ENCODE measurements at regions not wholly inside any gene's neighbourhood (a gene's known extent, or its start where the extent isn't known, plus 50 kb on each side); places are given as distances from the start of the nearest gene placed in this dataset.
A peak's percentile ranks its signal among the peaks of the same experiment; 100 is the strongest.

DNA sequence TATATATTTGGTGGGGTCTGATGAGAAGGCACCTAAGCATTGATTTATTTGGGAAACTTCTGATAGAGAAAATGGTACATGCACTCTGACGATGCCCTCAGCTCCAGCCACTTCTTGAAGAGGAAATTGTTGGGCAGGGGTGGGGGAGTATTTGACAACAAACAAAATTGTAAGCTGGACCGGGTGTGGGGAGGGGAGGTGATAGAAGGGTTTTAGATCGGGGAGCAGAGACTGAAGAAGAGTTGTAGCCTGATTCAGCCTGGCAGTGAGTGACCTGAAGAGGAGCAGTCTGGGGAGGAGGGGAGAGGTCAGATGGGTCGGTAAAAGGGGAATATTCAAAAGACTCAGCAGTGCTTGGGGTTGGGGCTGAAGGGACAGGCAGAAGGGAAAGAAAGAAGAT, 2284.7 kb downstream of the TP53TG3F start:
- no peak for DNase-seq (ENCODE audit: low read depth)
- no peak overlapping the region for H3K4me3 ChIP-seq (ENCODE audit: low read length)
- TF ChIP-seq, protein P1, sequence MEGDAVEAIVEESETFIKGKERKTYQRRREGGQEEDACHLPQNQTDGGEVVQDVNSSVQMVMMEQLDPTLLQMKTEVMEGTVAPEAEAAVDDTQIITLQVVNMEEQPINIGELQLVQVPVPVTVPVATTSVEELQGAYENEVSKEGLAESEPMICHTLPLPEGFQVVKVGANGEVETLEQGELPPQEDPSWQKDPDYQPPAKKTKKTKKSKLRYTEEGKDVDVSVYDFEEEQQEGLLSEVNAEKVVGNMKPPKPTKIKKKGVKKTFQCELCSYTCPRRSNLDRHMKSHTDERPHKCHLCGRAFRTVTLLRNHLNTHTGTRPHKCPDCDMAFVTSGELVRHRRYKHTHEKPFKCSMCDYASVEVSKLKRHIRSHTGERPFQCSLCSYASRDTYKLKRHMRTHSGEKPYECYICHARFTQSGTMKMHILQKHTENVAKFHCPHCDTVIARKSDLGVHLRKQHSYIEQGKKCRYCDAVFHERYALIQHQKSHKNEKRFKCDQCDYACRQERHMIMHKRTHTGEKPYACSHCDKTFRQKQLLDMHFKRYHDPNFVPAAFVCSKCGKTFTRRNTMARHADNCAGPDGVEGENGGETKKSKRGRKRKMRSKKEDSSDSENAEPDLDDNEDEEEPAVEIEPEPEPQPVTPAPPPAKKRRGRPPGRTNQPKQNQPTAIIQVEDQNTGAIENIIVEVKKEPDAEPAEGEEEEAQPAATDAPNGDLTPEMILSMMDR (IDR thresholded peaks at IDR 0.05; ENCODE audit: insufficient read depth, low read depth, low read length, missing control alignments), result no peak

DNA sequence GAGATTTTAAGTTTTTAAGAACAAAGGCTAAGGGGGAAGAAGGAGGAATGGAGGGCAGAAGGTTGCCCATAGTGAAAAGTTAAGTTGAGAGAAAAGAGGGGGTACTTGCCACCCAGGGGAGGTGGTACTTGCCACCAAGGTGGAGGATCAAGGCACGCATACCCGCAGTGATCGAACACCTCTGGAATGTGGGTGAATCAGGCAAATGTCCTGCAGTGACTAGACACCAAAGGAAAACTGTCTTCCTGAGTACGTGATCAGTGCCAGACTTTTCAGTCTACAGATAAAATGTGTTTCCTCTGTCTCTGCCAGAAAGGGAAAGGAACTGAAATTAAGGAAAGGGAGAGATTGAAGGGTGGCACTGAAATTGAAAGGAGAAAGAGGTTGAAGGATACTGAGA, 2285.3 kb downstream of the TP53TG3F start:
- H3K4me3 ChIP-seq (ENCODE audit: low read length), result no peak overlapping the region
- TF ChIP-seq, protein P1 (IDR thresholded peaks at IDR 0.05; ENCODE audit: insufficient read depth, low read depth, low read length, missing control alignments), result no peak
- DNase-seq (ENCODE audit: low read depth), result peak; percentile 1

DNA sequence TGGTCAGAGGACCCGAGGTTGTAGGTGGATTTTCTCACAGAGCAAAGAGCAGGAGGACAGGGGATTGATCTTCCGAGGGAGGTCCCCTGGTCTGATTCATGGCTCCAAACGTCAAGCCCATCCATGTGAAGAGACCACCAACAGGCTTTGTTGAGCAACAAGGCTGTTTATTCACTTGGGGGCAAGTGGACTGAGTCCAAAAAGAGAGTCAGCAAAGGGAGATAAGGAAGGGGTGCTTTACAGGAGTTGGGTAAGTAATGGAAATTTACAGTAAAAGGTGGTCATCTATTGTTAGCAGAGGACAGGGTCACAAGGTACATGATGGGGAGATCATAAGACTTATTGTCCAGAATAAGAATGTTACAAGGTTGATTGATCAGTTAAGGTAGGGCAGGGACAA, 2285.8 kb downstream of the TP53TG3F start:
- TF ChIP-seq, protein P1 (IDR thresholded peaks at IDR 0.05; ENCODE audit: insufficient read depth, low read depth, low read length, missing control alignments), result no peak
- DNase-seq (ENCODE audit: low read depth), result no peak
- no peak overlapping the region for H3K4me3 ChIP-seq (ENCODE audit: low read length)

DNA sequence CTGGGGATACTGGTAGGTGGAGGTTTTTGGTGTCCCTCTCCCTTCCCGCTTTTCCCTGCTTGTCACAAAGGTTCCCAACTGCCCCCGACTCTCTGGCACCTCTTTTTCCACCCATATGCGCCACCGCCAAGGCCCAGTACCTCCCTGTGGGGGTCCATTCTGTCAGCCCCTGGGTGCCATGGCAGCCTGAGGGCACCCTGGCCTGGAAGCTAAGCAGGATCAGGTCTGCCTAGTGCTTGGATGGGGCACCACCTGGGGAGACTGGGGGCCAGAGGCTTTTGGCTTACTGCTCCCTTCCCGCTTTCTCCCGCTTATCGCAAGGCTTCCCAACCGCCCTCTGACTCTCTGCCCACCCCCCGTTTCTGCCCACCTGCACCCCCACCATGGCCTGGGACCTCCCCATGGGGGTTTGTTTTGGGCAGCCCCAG, 2286.4 kb downstream of the TP53TG3F start:
- DNase-seq (ENCODE audit: low read depth), result no peak
- TF ChIP-seq, protein P1 (IDR thresholded peaks at IDR 0.05; ENCODE audit: insufficient read depth, low read depth, low read length, missing control alignments), result no peak
- H3K4me3 ChIP-seq (ENCODE audit: low read length), result no peak overlapping the region

DNA sequence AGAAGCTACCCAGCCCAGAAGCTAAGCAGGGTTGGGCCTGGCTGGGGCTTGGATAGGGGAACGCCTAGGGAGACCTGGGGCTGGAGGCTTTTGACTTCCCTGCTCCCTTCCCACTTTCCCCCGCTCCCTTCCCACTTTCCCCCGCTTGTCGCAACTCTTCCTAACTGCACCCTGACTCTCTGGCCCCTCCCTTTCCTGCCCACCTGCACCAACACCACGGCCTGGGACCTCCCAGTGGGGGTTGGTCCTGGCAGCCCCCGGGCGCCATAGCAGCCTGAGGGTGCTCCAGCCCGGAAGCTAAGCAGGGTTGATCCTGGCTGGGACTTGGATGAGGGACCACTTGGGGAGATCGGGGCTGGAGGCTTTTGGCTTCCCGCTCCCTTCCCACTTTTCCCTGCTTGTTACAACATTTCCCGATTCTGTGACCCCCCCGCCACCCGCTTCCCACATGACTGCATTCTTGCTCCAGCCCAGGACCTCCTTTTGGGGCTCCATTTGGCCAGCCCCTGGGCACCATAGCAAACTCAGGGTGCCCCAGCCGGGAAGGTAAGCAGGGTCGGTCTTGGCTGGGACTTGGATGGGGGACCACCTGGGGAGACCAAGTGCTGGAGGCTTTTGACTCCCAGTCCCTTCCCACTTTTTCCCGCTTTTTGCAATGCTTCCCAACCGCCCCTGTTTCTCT, 2287.0 kb downstream of the TP53TG3F start:
- no peak for DNase-seq (ENCODE audit: low read depth)
- TF ChIP-seq, protein P1 (IDR thresholded peaks at IDR 0.05; ENCODE audit: insufficient read depth, low read depth, low read length, missing control alignments), result no peak
- H3K4me3 ChIP-seq (ENCODE audit: low read length), result no peak overlapping the region

DNA sequence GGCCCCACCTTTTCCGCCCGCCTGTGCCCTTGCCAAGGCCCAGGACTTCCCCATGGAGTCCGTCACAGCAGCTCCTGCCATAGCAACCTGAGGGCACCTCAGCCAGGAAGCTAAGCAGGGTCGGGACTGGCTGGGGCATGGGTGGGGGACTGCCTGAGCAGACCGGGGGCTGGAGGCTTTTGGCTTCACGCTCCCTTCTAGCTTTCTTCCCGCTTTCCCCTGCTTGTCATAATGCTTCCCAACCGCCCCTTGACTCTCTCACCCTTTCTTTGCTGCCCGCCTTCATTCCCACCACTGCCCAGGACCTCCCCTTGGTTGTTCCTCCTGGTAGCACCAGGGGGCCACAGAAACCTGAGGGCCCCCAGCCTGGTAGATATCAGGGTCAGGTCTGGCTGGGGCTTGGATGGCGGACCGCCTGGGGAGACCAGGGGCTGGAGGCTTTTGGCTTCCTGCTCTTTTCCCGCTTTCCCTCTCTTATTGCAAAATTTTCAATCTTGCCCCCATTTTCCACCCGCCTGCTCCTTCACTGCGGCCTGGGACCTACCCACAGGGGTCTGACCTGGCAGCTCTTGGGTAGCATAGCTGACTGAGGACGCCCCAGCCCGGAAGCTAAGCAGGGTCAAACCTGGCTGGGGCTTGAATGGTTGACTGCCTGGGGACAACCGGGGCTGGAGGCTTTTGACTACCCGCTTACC, 2287.7 kb downstream of the TP53TG3F start:
- DNase-seq (ENCODE audit: low read depth), result no peak
- no peak overlapping the region for H3K4me3 ChIP-seq (ENCODE audit: low read length)
- TF ChIP-seq, protein P1 (IDR thresholded peaks at IDR 0.05; ENCODE audit: insufficient read depth, low read depth, low read length, missing control alignments), result no peak
